HL-60 (cell line): ENCODE measurements at regions not wholly inside any gene's neighbourhood (a gene's known extent, or its start where the extent isn't known, plus 50 kb on each side); places are given as distances from the start of the nearest gene placed in this dataset.

Experiments used
- CTCF ChIP-seq: IDR thresholded peaks from one replicate; pipeline ENCODE4 v1.5.1; 2011; ENCODE audit warnings: low read length, control low read depth, inconsistent platforms; ENCODE audit not compliant: insufficient read depth
- GABPA ChIP-seq: IDR thresholded peaks from 2 replicates; pipeline ENCODE4 v1.6.1; 2012; ENCODE audit warnings: low read depth
- POLR2AphosphoS5 ChIP-seq: IDR thresholded peaks from 2 replicates; pipeline ENCODE4 v1.6.1; 2012; ENCODE audit warnings: low read depth
- REST ChIP-seq: IDR thresholded peaks from 2 replicates; pipeline ENCODE4 v1.6.1; 2012; ENCODE audit warnings: low read depth; ENCODE audit not compliant: insufficient replicate concordance
- SPI1 ChIP-seq: IDR thresholded peaks from 2 replicates; pipeline ENCODE4 v1.6.1; 2012; ENCODE audit warnings: low read depth, mild to moderate bottlenecking, borderline replicate concordance

GRCh38 chr18:73261243-73261642 lies 393.5 kb upstream of the NETO1 start:
- no peak for TF ChIP-seq CTCF
- TF ChIP-seq REST = no peak
- TF ChIP-seq POLR2AphosphoS5 = no peak
- TF ChIP-seq GABPA = no peak
- TF ChIP-seq SPI1 = no peak
